NT2/D1 (cell line): ENCODE measurements at regions not wholly inside any gene's neighbourhood (a gene's known extent, or its start where the extent isn't known, plus 50 kb on each side); places are given as distances from the start of the nearest gene placed in this dataset.

Experiments used
- SUZ12 ChIP-seq: IDR thresholded peaks from 2 replicates; pipeline ENCODE4 v1.6.1; 2011; ENCODE audit not compliant: insufficient read length, insufficient read depth; ENCODE audit errors: extremely low read depth
- YY1 ChIP-seq: IDR thresholded peaks from 2 replicates; pipeline ENCODE4 v1.6.1; 2011; ENCODE audit not compliant: insufficient read length, insufficient read depth
- ZNF274 ChIP-seq: IDR thresholded peaks from 2 replicates; pipeline ENCODE4 v1.6.1; 2011; ENCODE audit warnings: mild to moderate bottlenecking, low read depth, low read length

GRCh38 chr3:5480190-5480589 lies 292.7 kb downstream of the EDEM1 start:
- TF ChIP-seq YY1 (no peak), ZNF274 (no peak), SUZ12 (no peak)
